HepG2 (cell line): ENCODE measurements at regions not wholly inside any gene's neighbourhood (a gene's known extent, or its start where the extent isn't known, plus 50 kb on each side); places are given as distances from the start of the nearest gene placed in this dataset.

Source experiments
- ATAC-seq: fragments of 200-7000 bp; cut with Tn5 transposase; 3 replicates; pipeline ENCODE4 v1.9.1; 2020; ENCODE audit warnings: mild to moderate bottlenecking, moderate library complexity
- BruUV-seq: library from RNA; stranded (reverse); fragments of 400-500 nt; replicated peaks from 2 replicates; lab custom pipeline; 2021; lab: Mats Ljungman, UMichigan
- CTCF ChIA-PET: fragments of 300-600 bp; formaldehyde crosslinking; extraction: SDS; loops from one replicate; lab custom pipeline; 2021; ENCODE audit warnings: low total read pairs, inconsistent platforms, low intra/inter-chr PET ratio; lab: Yijun Ruan, JAX
- POLR2A ChIA-PET: fragments of 350-600 bp; sonication (Branson Sonifier 250); formaldehyde crosslinking; loops from one replicate; lab custom pipeline; 2020; ENCODE audit warnings: antibody characterized with exemption, inconsistent platforms; lab: Yijun Ruan, JAX
- DNase-seq: peaks from one replicate; pipeline ENCODE4 v3.0.0-alpha.2; 2015; ENCODE audit warnings: low spot score
- FAIRE-seq: peaks from 3 replicates; lab custom pipeline; 2011; peaks lifted over from hg19 to GRCh38; lab: Jason Lieb, UNC
- H2AFZ ChIP-seq: one replicate; pipeline ENCODE4 v1.6.1; 2011; ENCODE audit warnings: low read length, inconsistent platforms
- H3K27ac ChIP-seq: fragments of 300-600 bp; 3 replicates; pipeline ENCODE4 v1.8.0; 2011; ENCODE audit warnings: mixed run types, mild to moderate bottlenecking, mixed read lengths, low read length, inconsistent platforms; ENCODE audit not compliant: insufficient read depth; ENCODE audit errors: extremely low read length
- H3K27me3 ChIP-seq, 2 experiments: fragments of 200-600 bp in 1 of 2; 2 replicates in 1 of 2; 3 replicates in 1 of 2; pipeline versions ENCODE4 v1.6.0 to v1.8.0; 2011; ENCODE audit warnings: low read length in 2 of 2, mild to moderate bottlenecking in 2 of 2, moderate library complexity in 2 of 2, inconsistent platforms in 1 of 2; ENCODE audit not compliant: insufficient read depth in 2 of 2, control insufficient read depth in 1 of 2
- H3K36me3 ChIP-seq, 2 experiments: fragments of 200-600 bp in 1 of 2; replicated peaks in 1 of 2; 2 replicates in 1 of 2; 3 replicates in 1 of 2; pipeline versions ENCODE4 v1.5.1 to v1.8.0; 2011; ENCODE audit warnings: low read length in 2 of 2, inconsistent platforms in 1 of 2; ENCODE audit not compliant: insufficient read depth in 2 of 2, control insufficient read depth in 1 of 2
- H3K4me1 ChIP-seq: 2 replicates; pipeline ENCODE4 v1.5.1; 2012; ENCODE audit warnings: low read length, inconsistent platforms; ENCODE audit not compliant: insufficient read depth
- H3K4me2 ChIP-seq: 2 replicates; pipeline ENCODE4 v1.6.0; 2011; ENCODE audit warnings: low read depth, low read length, inconsistent platforms
- H3K4me3 ChIP-seq, 3 experiments: fragments of 200-600 bp in 1 of 3; sonication (generic), shearing (Covaris generic) in 1 of 3; replicated peaks in 1 of 3; 2 replicates each; pipeline ENCODE4 v1.5.1; 2011 to 2016; ENCODE audit warnings: low read length in 3 of 3, inconsistent platforms in 2 of 3, low read depth in 2 of 3, mild to moderate bottlenecking in 2 of 3, control low read depth in 1 of 3, mixed read lengths in 1 of 3; ENCODE audit not compliant: insufficient read depth in 1 of 3
- H3K79me2 ChIP-seq: one replicate; pipeline ENCODE4 v1.6.1; 2011; ENCODE audit warnings: low read length, inconsistent platforms; ENCODE audit not compliant: insufficient read depth
- H3K9ac ChIP-seq: 2 replicates; pipeline ENCODE4 v1.6.0; 2011; ENCODE audit warnings: mild to moderate bottlenecking, low read depth, low read length, inconsistent platforms; ENCODE audit not compliant: insufficient read depth
- H3K9me3 ChIP-seq: 2 replicates; pipeline ENCODE4 v1.5.1; 2012; ENCODE audit warnings: mild to moderate bottlenecking, low read length
- H4K20me1 ChIP-seq: 2 replicates; pipeline ENCODE4 v1.6.0; 2011; ENCODE audit warnings: inconsistent platforms, mild to moderate bottlenecking, low read length, moderate library complexity; ENCODE audit not compliant: insufficient read depth
- GZF1 ChIP-seq: sonication (generic); formaldehyde crosslinking; IDR thresholded peaks from 2 replicates; pipeline ENCODE4 v1.5.1; 2020; ENCODE audit warnings: mild to moderate bottlenecking, missing genetic modification reagents
- NCOA1 ChIP-seq: sonication (generic); formaldehyde crosslinking; IDR thresholded peaks from 2 replicates; pipeline ENCODE4 v1.9.0; 2021; ENCODE audit warnings: missing genetic modification reagents
- ZFP36L2 ChIP-seq: sonication (generic); formaldehyde crosslinking; IDR thresholded peaks from 2 replicates; pipeline ENCODE4 v1.4.0; 2020; ENCODE audit warnings: missing genetic modification reagents
- ZIK1 ChIP-seq: sonication (generic); formaldehyde crosslinking; IDR thresholded peaks from 2 replicates; pipeline ENCODE4 v1.5.0; 2020; ENCODE audit warnings: mild to moderate bottlenecking, low read depth, missing genetic modification reagents, borderline replicate concordance
- ZNF274 ChIP-seq: sonication (generic); formaldehyde crosslinking; IDR thresholded peaks from 2 replicates; pipeline ENCODE4 v1.5.1; 2020; ENCODE audit warnings: mild to moderate bottlenecking, missing genetic modification reagents
- ZNF484 ChIP-seq: sonication (generic); formaldehyde crosslinking; IDR thresholded peaks from 2 replicates; pipeline ENCODE4 v1.5.1; 2020; ENCODE audit warnings: mild to moderate bottlenecking, low read depth, missing genetic modification reagents, borderline replicate concordance
- ZNF589 ChIP-seq: sonication (generic); formaldehyde crosslinking; conservative IDR thresholded peaks from 2 replicates; pipeline ENCODE4 v1.8.0; 2022; ENCODE audit warnings: mild to moderate bottlenecking, moderate library complexity, missing genetic modification reagents
- ZNF747 ChIP-seq: sonication (generic); formaldehyde crosslinking; IDR thresholded peaks from 2 replicates; pipeline ENCODE4 v1.8.1; 2023; ENCODE audit warnings: missing genetic modification reagents, mild to moderate bottlenecking, borderline replicate concordance
- WGBS: methylation state at CpG from one replicate; pipeline ENCODE4 v1.1.6; 2017; ENCODE audit warnings: low lambda C conversion rate; 5-methylcytosine and 5-hydroxymethylcytosine counted together
- in situ Hi-C: cut with HindIII; loops from 2 replicates; pipeline ENCODE4 v1.10.0; 2017; ENCODE audit warnings: low pct_unique_long_range_greater_than_20kb; ENCODE audit not compliant: extremely low pct_ligation_motif_present
- intact Hi-C: fragments of 100-400 bp; cut with micrococcal nuclease; formaldehyde crosslinking; loops from one replicate; pipeline ENCODE4 v1.10.0; 2022; ENCODE audit not compliant: unreplicated experiment
- TF ChIP-seq, protein P1 (sequence below): sonication (generic); formaldehyde crosslinking; IDR thresholded peaks from 2 replicates; pipeline ENCODE4 v1.4.0; 2020; ENCODE audit warnings: missing genetic modification reagents, borderline replicate concordance
- TF ChIP-seq, protein P2 (sequence below), 2 experiments: fragments of 450-650 bp in 1 of 2; sonication (generic) in 1 of 2; formaldehyde crosslinking in 1 of 2; IDR thresholded peaks; 2 replicates each; pipeline versions ENCODE4 v1.6.1 to v1.8.0; 2016 to 2022; ENCODE audit warnings: antibody characterized with exemption in 1 of 2, mild to moderate bottlenecking in 1 of 2, missing genetic modification reagents in 1 of 2

- TF ChIP-seq, protein P1, sequence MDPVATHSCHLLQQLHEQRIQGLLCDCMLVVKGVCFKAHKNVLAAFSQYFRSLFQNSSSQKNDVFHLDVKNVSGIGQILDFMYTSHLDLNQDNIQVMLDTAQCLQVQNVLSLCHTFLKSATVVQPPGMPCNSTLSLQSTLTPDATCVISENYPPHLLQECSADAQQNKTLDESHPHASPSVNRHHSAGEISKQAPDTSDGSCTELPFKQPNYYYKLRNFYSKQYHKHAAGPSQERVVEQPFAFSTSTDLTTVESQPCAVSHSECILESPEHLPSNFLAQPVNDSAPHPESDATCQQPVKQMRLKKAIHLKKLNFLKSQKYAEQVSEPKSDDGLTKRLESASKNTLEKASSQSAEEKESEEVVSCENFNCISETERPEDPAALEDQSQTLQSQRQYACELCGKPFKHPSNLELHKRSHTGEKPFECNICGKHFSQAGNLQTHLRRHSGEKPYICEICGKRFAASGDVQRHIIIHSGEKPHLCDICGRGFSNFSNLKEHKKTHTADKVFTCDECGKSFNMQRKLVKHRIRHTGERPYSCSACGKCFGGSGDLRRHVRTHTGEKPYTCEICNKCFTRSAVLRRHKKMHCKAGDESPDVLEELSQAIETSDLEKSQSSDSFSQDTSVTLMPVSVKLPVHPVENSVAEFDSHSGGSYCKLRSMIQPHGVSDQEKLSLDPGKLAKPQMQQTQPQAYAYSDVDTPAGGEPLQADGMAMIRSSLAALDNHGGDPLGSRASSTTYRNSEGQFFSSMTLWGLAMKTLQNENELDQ (CRISPR knock-in tag) = no peak
Observed at GRCh38 chr5:174839196-174839595, 114.8 kb downstream of the MSX2 start (continued).

- H3K4me3 ChIP-seq = no peak overlapping the region
- ChIA-PET POLR2A (no interaction called here), CTCF (no interaction called here)
- TF ChIP-seq ZNF589 = no peak
- no peak for TF ChIP-seq ZNF747 (CRISPR knock-in tag)
- TF ChIP-seq, protein P2, sequence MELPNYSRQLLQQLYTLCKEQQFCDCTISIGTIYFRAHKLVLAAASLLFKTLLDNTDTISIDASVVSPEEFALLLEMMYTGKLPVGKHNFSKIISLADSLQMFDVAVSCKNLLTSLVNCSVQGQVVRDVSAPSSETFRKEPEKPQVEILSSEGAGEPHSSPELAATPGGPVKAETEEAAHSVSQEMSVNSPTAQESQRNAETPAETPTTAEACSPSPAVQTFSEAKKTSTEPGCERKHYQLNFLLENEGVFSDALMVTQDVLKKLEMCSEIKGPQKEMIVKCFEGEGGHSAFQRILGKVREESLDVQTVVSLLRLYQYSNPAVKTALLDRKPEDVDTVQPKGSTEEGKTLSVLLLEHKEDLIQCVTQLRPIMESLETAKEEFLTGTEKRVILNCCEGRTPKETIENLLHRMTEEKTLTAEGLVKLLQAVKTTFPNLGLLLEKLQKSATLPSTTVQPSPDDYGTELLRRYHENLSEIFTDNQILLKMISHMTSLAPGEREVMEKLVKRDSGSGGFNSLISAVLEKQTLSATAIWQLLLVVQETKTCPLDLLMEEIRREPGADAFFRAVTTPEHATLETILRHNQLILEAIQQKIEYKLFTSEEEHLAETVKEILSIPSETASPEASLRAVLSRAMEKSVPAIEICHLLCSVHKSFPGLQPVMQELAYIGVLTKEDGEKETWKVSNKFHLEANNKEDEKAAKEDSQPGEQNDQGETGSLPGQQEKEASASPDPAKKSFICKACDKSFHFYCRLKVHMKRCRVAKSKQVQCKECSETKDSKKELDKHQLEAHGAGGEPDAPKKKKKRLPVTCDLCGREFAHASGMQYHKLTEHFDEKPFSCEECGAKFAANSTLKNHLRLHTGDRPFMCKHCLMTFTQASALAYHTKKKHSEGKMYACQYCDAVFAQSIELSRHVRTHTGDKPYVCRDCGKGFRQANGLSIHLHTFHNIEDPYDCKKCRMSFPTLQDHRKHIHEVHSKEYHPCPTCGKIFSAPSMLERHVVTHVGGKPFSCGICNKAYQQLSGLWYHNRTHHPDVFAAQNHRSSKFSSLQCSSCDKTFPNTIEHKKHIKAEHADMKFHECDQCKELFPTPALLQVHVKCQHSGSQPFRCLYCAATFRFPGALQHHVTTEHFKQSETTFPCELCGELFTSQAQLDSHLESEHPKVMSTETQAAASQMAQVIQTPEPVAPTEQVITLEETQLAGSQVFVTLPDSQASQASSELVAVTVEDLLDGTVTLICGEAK (IDR thresholded peaks at IDR 0.05) = no peak
- TF ChIP-seq, protein P2 (CRISPR knock-in tag; IDR thresholded peaks at IDR 0.05) = no peak
- no peak for TF ChIP-seq ZIK1 (CRISPR knock-in tag)
- TF ChIP-seq NCOA1 (CRISPR knock-in tag) = no peak
- TF ChIP-seq ZFP36L2 (CRISPR knock-in tag) = no peak
- TF ChIP-seq ZNF274 (CRISPR knock-in tag) = no peak
- TF ChIP-seq ZNF484 (CRISPR knock-in tag) = no peak
- TF ChIP-seq GZF1 = no peak
Observed at GRCh38 chr5:174837919-174838902, 113.8 kb downstream of the MSX2 start.

More at GRCh38 chr5:174837919-174838902, 113.8 kb downstream of the MSX2 start:
- H3K79me2 ChIP-seq = no peaks in the 10 kb centered on the region
- FAIRE-seq (no peak), DNase-seq (no peak), ATAC-seq (no peak)
- H3K4me1 ChIP-seq = no peaks in the 10 kb centered on the region
- H3K27me3 ChIP-seq = no peaks in the 10 kb centered on the region
- no peak overlapping the region for H3K9ac ChIP-seq
- BruUV-seq = no TSS peak
- WGBS = 22% methylated on average over 8 of the region's 8 CpGs
- H3K9me3 ChIP-seq = no peaks in the 10 kb centered on the region
- no peak overlapping the region for H2AFZ ChIP-seq
- H3K27ac ChIP-seq = no peak overlapping the region
- H3K4me2 ChIP-seq = no peak overlapping the region
- in situ Hi-C loops = no loop called here
- no peaks in the 10 kb centered on the region for H3K36me3 ChIP-seq
- H4K20me1 ChIP-seq = no peaks in the 10 kb centered on the region
- intact Hi-C loops = no loop called here
